HCT116 (cell line): ENCODE measurements at regions not wholly inside any gene's neighbourhood (a gene's known extent, or its start where the extent isn't known, plus 50 kb on each side); places are given as distances from the start of the nearest gene placed in this dataset.

Source experiments
- ATAC-seq: fragments of 200-7000 bp; cut with Tn5 transposase; 2 replicates; pipeline ENCODE4 v1.9.1; 2020; ENCODE audit warnings: mild to moderate bottlenecking, moderate library complexity
- BruUV-seq: library from RNA; stranded (reverse); fragments of 400-500 nt; replicated peaks from 2 replicates; lab custom pipeline; 2021; lab: Mats Ljungman, UMichigan
- CTCF ChIA-PET: fragments of 300-600 bp; sonication (Branson Sonifier 250); formaldehyde crosslinking; loops from one replicate; lab custom pipeline; 2021; ENCODE audit warnings: antibody characterized with exemption; lab: Charles Lee
- POLR2A ChIA-PET: fragments of 300-600, 350-600 bp; sonication (Branson Sonifier 250); formaldehyde crosslinking; loops from one replicate; lab custom pipeline; 2021; ENCODE audit warnings: antibody characterized with exemption; lab: Charles Lee
- RAD21 ChIA-PET, 2 experiments: fragments of 300-600 bp; sonication (Branson Sonifier 250); formaldehyde crosslinking; loops; one replicate each; lab custom pipeline; 2023; ENCODE audit warnings: low total read pairs in 2 of 2; ENCODE audit not compliant: uncharacterized antibody in 2 of 2, unreplicated experiment in 2 of 2, low non-redundant PET in 1 of 2; lab: Charles Lee
- DNase-seq: peaks from one replicate; pipeline ENCODE4 v3.0.0-alpha.2; 2010; ENCODE audit warnings: low read depth, low spot score
- H2AFZ ChIP-seq: fragments of 200-600 bp; shearing (Covaris generic), sonication (generic); 2 replicates; pipeline ENCODE4 v1.6.1; 2017; ENCODE audit warnings: low read depth, mixed run types, mixed read lengths, antibody characterized with exemption, low read length; ENCODE audit not compliant: poor library complexity, severe bottlenecking
- H3K27ac ChIP-seq: 2 replicates; pipeline ENCODE4 v1.5.1; 2012; ENCODE audit warnings: low read depth, low read length
- H3K27me3 ChIP-seq: fragments of 200-600 bp; sonication (generic); 2 replicates; pipeline ENCODE4 v1.6.1; 2016; ENCODE audit warnings: mixed run types, low read length, mixed read lengths; ENCODE audit not compliant: insufficient read depth
- H3K36me3 ChIP-seq, 2 experiments: fragments of 200-500 bp in 1 of 2; fragments of 200-600 bp in 1 of 2; sonication (Bioruptor generic) in 1 of 2; sonication (generic) in 1 of 2; 2 replicates each; pipeline versions ENCODE4 v1.5.1 to v1.6.1; 2014 to 2016; ENCODE audit warnings: low read length in 2 of 2, inconsistent platforms in 1 of 2, mixed read lengths in 1 of 2, mixed run types in 1 of 2; ENCODE audit not compliant: insufficient read depth in 2 of 2, control insufficient read depth in 1 of 2
- H3K4me1 ChIP-seq, 2 experiments: fragments of 200-600 bp in 1 of 2; sonication (generic) in 1 of 2; 2 replicates each; pipeline versions ENCODE4 v1.5.1 to v1.6.1; 2012 to 2017; ENCODE audit warnings: low read length in 2 of 2, inconsistent platforms in 1 of 2, mild to moderate bottlenecking in 1 of 2, mixed read lengths in 1 of 2, mixed run types in 1 of 2, moderate library complexity in 1 of 2; ENCODE audit not compliant: insufficient read depth in 2 of 2, control insufficient read depth in 1 of 2
- H3K4me2 ChIP-seq: fragments of 200-600 bp; sonication (generic); 2 replicates; pipeline ENCODE4 v1.6.1; 2017; ENCODE audit warnings: mixed run types, low read length, mixed read lengths
- H3K4me3 ChIP-seq, 2 experiments: fragments of 200-600 bp in 1 of 2; sonication (generic) in 1 of 2; replicated peaks in 1 of 2; 2 replicates each; pipeline ENCODE4 v1.5.1; 2011 to 2016; ENCODE audit warnings: low read length in 2 of 2, control low read depth in 1 of 2, low read depth in 1 of 2, mild to moderate bottlenecking in 1 of 2, mixed read lengths in 1 of 2, mixed run types in 1 of 2
- H3K79me2 ChIP-seq: fragments of 200-600 bp; sonication (generic); 2 replicates; pipeline ENCODE4 v1.6.1; 2017; ENCODE audit warnings: mild to moderate bottlenecking, mixed run types, low read length, moderate library complexity, mixed read lengths; ENCODE audit not compliant: insufficient read depth
- H3K9ac ChIP-seq: fragments of 200-600 bp; sonication (generic); 2 replicates; pipeline ENCODE4 v1.6.1; 2016; ENCODE audit warnings: low read length, mixed read lengths
- H3K9me2 ChIP-seq: fragments of 200-600 bp; sonication (generic), shearing (Covaris generic); 2 replicates; pipeline ENCODE4 v1.6.1; 2017; ENCODE audit warnings: mixed run types, mild to moderate bottlenecking, moderate library complexity; ENCODE audit not compliant: insufficient read depth
- H3K9me3 ChIP-seq, 2 experiments: fragments of 200-500 bp in 1 of 2; fragments of 200-600 bp in 1 of 2; sonication (Bioruptor generic) in 1 of 2; sonication (generic) in 1 of 2; 2 replicates each; pipeline ENCODE4 v1.6.1; 2014 to 2017; ENCODE audit warnings: low read length in 2 of 2, mixed read lengths in 2 of 2, inconsistent platforms in 1 of 2, low read depth in 1 of 2, mild to moderate bottlenecking in 1 of 2, mixed run types in 1 of 2, moderate library complexity in 1 of 2; ENCODE audit not compliant: control insufficient read depth in 1 of 2, insufficient read depth in 1 of 2
- H4K20me1 ChIP-seq: fragments of 200-600 bp; sonication (generic), shearing (Covaris generic); 2 replicates; pipeline ENCODE4 v1.6.1; 2017; ENCODE audit warnings: mixed run types, mild to moderate bottlenecking, moderate library complexity; ENCODE audit not compliant: insufficient read depth
- ATF3 ChIP-seq: IDR thresholded peaks from 2 replicates; pipeline ENCODE4 v1.6.1; 2012
- CBX3 ChIP-seq: IDR thresholded peaks from 2 replicates; pipeline ENCODE4 v1.6.1; 2012; ENCODE audit warnings: low read depth
- CEBPB ChIP-seq: IDR thresholded peaks from 2 replicates; pipeline ENCODE4 v1.6.1; 2012; ENCODE audit warnings: low read depth
- EGR1 ChIP-seq: IDR thresholded peaks from 2 replicates; pipeline ENCODE4 v1.6.1; 2012; ENCODE audit warnings: low read depth
- ELF1 ChIP-seq: IDR thresholded peaks from 2 replicates; pipeline ENCODE4 v1.6.1; 2012; ENCODE audit warnings: low read depth, borderline replicate concordance
- EZH2 ChIP-seq: fragments of 200-600 bp; sonication (generic); IDR thresholded peaks from 2 replicates; pipeline ENCODE4 v1.6.1; 2017; ENCODE audit warnings: antibody characterized with exemption, mixed run types
- EZH2phosphoT487 ChIP-seq: fragments of 200-600 bp; IDR thresholded peaks from 2 replicates; pipeline ENCODE4 v1.6.1; 2018; ENCODE audit warnings: antibody characterized with exemption, borderline replicate concordance
- FOSL1 ChIP-seq: IDR thresholded peaks from 2 replicates; pipeline ENCODE4 v1.6.1; 2012; ENCODE audit warnings: low read depth
- JUND ChIP-seq: IDR thresholded peaks from 2 replicates; pipeline ENCODE4 v1.6.1; 2012
- RAD21 ChIP-seq: IDR thresholded peaks from 2 replicates; pipeline ENCODE4 v1.6.1; 2012; ENCODE audit warnings: low read depth, mild to moderate bottlenecking
- REST ChIP-seq: IDR thresholded peaks from 2 replicates; pipeline ENCODE4 v1.6.1; 2012; ENCODE audit warnings: low read depth
- SIN3A ChIP-seq: IDR thresholded peaks from 2 replicates; pipeline ENCODE4 v1.6.1; 2012; ENCODE audit warnings: low read depth
- SRF ChIP-seq: IDR thresholded peaks from 2 replicates; pipeline ENCODE4 v1.6.1; 2012; ENCODE audit warnings: low read depth
- TCF7L2 ChIP-seq: IDR thresholded peaks from 2 replicates; pipeline ENCODE4 v1.7.0; 2011; ENCODE audit warnings: borderline replicate concordance, inconsistent platforms; ENCODE audit not compliant: insufficient read depth, insufficient read length; ENCODE audit errors: extremely low read depth
- YY1 ChIP-seq: IDR thresholded peaks from 2 replicates; pipeline ENCODE4 v1.6.1; 2011; ENCODE audit warnings: low read length, low read depth, moderate library complexity, mild to moderate bottlenecking; ENCODE audit not compliant: insufficient replicate concordance; ENCODE audit errors: extremely low read depth
- intact Hi-C: fragments of 100-400 bp; cut with micrococcal nuclease; formaldehyde crosslinking; loops from 2 replicates; pipeline ENCODE4 v1.10.0; 2022

- no peak overlapping the region for H2AFZ ChIP-seq
- TF ChIP-seq ELF1 (no peak), ATF3 (no peak), TCF7L2 (no peak), EGR1 (no peak), YY1 (no peak), SIN3A (no peak), RAD21 (no peak)
- TF ChIP-seq, all 23 proteins: peak for 0
- no peaks in the 10 kb centered on the region for H3K27me3 ChIP-seq
- no TSS peak for BruUV-seq
- H3K4me1 ChIP-seq = no peaks in the 10 kb centered on the region
- H4K20me1 ChIP-seq = no peaks in the 10 kb centered on the region
- ChIA-PET CTCF (no interaction called here), POLR2A (no interaction called here), RAD21 (no interaction called here)
- no peak overlapping the region for H3K9ac ChIP-seq
- H3K36me3 ChIP-seq = no peaks in the 10 kb centered on the region
- DNase-seq = no peak
- intact Hi-C loops = no loop called here
- no peak overlapping the region for H3K4me2 ChIP-seq
- no peak overlapping the region for H3K4me3 ChIP-seq
- H3K9me2 ChIP-seq = no peaks in the 10 kb centered on the region
- H3K79me2 ChIP-seq = no peaks in the 10 kb centered on the region
- peaks cover 12 to 29% of the 10 kb centered on the region in 2 experiments; a peak in 2 of 4 replicates for H3K9me3 ChIP-seq
- ATAC-seq = no peak
- H3K27ac ChIP-seq = no peak overlapping the region
These were observed 1024.3 kb upstream of the MAP3K7 start for GRCh38 chr6:91611190-91611589.

GRCh38 chr6:91608428-91608827 lies 1021.6 kb upstream of the MAP3K7 start:
- CTCF ChIA-PET = no interaction called here
- no peak for TF ChIP-seq EZH2phosphoT487
- no peak for TF ChIP-seq SIN3A
- no peak for TF ChIP-seq REST
- no peak for TF ChIP-seq TCF7L2
- no peak for TF ChIP-seq YY1
- TF ChIP-seq JUND = no peak
- TF ChIP-seq CEBPB = no peak
- no peak for TF ChIP-seq SRF
- TF ChIP-seq EZH2 = no peak
- no peak for TF ChIP-seq CBX3
- no peak for TF ChIP-seq FOSL1
- Histone ChIP-seq H3K4me3 (no peak overlapping the region), H4K20me1 (no peaks in the 10 kb centered on the region), H3K4me1 (no peaks in the 10 kb centered on the region), H3K79me2 (no peaks in the 10 kb centered on the region), H3K27me3 (no peaks in the 10 kb centered on the region), H2AFZ (no peak overlapping the region), H3K9ac (no peak overlapping the region), H3K4me2 (no peak overlapping the region), H3K36me3 (no peaks in the 10 kb centered on the region), H3K9me2 (no peaks in the 10 kb centered on the region), H3K27ac (no peak overlapping the region), H3K9me3 (peaks cover 8 to 20% of the 10 kb centered on the region in 2 experiments; a peak in 2 of 4 replicates)
- no TSS peak for BruUV-seq
- RAD21 ChIA-PET = no interaction called here
- intact Hi-C loops = no loop called here
- POLR2A ChIA-PET = no interaction called here
- no peak for DNase-seq
- no peak for ATAC-seq
